ENCODE measurements at regions not wholly inside any gene's neighbourhood (a gene's known extent, or its start where the extent isn't known, plus 50 kb on each side); places are given as distances from the start of the nearest gene placed in this dataset.

DNA sequence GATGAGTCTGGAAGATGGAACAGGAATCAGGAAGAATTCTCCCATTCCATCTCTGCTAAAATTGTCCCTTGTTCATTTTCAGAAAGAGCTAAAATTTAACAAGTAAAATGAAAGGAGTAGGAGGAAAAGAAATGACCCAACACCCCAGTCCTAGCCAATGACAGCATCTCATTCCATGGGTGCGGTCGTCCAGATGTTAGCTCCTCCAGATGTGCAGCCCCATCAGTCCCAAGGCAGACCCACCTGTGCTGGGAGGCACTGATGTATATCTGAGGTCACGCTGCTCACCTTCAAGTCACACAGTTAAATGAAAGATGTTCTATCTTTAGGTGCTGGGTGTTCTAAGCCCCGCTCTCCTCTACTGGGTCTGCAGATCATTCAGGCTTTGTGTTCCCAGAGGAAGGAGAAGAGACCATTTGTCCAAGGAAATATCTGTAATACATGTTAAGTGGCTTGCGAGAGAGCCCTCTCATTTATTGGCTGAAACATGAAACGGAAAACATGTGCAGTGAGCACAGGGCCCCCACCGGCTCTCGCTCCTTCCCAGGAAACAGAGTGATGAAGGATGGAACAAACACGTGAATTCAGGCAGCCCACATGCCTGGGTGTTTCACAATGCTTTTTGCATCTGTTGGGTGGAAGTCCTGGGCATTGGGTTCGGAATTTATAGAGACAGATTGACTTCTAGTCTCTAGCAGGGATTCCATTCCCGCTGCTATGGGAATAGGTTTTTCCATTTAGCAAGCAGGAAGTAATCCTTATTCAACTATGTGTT, 294.6 kb downstream of the NUAK1 start:
- Histone ChIP-seq H3K4me3 (no peak overlapping the region), H3K36me3 (no peaks in the 10 kb centered on the region), H3K4me1 (peaks cover 0 to 19% (median 3%) of the 10 kb centered on the region in 3 donors), H3K9me3 (no peaks in the 10 kb centered on the region), H3K27me3 (no peaks in the 10 kb centered on the region), H3K27ac (peak overlapping the region in 1 of 4 donors; percentile 28)
- ATAC-seq = peak; percentile 61
- TF ChIP-seq POLR2AphosphoS5 (IDR thresholded peaks at IDR 0.05) = no peak
- no peak for TF ChIP-seq POLR2A (IDR thresholded peaks at IDR 0.05)
- TF ChIP-seq EP300 (IDR thresholded peaks at IDR 0.05) = no peak
- TF ChIP-seq, protein P1, sequence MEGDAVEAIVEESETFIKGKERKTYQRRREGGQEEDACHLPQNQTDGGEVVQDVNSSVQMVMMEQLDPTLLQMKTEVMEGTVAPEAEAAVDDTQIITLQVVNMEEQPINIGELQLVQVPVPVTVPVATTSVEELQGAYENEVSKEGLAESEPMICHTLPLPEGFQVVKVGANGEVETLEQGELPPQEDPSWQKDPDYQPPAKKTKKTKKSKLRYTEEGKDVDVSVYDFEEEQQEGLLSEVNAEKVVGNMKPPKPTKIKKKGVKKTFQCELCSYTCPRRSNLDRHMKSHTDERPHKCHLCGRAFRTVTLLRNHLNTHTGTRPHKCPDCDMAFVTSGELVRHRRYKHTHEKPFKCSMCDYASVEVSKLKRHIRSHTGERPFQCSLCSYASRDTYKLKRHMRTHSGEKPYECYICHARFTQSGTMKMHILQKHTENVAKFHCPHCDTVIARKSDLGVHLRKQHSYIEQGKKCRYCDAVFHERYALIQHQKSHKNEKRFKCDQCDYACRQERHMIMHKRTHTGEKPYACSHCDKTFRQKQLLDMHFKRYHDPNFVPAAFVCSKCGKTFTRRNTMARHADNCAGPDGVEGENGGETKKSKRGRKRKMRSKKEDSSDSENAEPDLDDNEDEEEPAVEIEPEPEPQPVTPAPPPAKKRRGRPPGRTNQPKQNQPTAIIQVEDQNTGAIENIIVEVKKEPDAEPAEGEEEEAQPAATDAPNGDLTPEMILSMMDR (IDR thresholded peaks at IDR 0.05) = no peak
- 58 to 88% methylated on average over 9 to 11 of the region's 11 CpGs for WGBS, 2 donors (ENCODE audit: low coverage in 1 of 2)

DNA sequence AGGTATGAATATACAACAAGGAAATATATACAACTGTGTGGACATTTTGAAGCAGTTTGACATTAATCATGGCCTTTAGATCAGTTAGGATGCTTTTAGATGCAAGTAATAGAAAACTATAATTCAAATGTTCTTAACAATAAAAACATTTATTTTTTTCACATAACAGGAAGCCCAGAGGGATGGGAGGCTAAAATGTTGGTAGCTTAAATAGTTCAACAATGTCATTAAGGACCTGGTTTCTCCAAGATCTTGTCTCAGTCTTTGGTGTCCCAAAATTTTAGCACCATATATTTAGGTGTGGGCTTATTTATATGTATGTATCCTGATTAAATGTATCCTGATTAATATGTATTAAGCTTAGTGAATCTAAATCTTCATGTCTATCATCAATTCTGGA, 292.4 kb downstream of the NUAK1 start:
- ATAC-seq = no peak
- H3K27me3 ChIP-seq = no peaks in the 10 kb centered on the region
- H3K4me1 ChIP-seq = peaks cover 0 to 19% (median 3%) of the 10 kb centered on the region in 3 donors
- no peaks in the 10 kb centered on the region for H3K36me3 ChIP-seq
- no peak overlapping the region for H3K27ac ChIP-seq
- H3K4me3 ChIP-seq = no peak overlapping the region
- no peaks in the 10 kb centered on the region for H3K9me3 ChIP-seq
- TF ChIP-seq POLR2A (IDR thresholded peaks at IDR 0.05) (no peak), EP300 (IDR thresholded peaks at IDR 0.05) (no peak)
- TF ChIP-seq, protein P1 (IDR thresholded peaks at IDR 0.05) = no peak

DNA sequence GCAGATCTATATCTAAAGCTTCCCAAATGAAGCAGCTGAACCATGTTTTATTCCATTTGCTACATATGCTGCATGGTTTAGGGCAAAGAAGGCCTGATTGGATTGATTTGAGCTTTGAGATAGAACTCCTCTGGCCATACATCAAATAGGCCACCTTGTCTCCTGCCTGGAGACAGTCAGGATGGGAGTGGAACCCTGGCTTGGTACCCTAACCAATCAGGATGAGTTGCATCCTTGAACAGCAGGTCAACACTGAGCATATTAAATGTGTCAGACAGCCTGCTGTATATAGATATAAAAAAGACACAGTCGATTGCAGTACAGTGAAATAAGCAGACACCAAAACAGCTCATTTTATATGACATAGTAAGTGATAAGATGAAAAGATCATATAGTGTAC, 291.7 kb downstream of the NUAK1 start:
- H3K27ac ChIP-seq = no peak overlapping the region
- H3K9me3 ChIP-seq = no peaks in the 10 kb centered on the region
- H3K4me1 ChIP-seq = peaks cover 0 to 19% (median 3%) of the 10 kb centered on the region in 3 donors
- no peaks in the 10 kb centered on the region for H3K27me3 ChIP-seq
- 100% methylated on average over 1 of the region's 1 CpG for WGBS, 2 donors (ENCODE audit: low coverage in 1 of 2)
- no peak overlapping the region for H3K4me3 ChIP-seq
- TF ChIP-seq EP300 (IDR thresholded peaks at IDR 0.05) = no peak
- TF ChIP-seq, protein P1 (IDR thresholded peaks at IDR 0.05) = no peak
- no peak for TF ChIP-seq POLR2AphosphoS5 (IDR thresholded peaks at IDR 0.05)
- TF ChIP-seq POLR2A (IDR thresholded peaks at IDR 0.05) = no peak
- H3K36me3 ChIP-seq = no peaks in the 10 kb centered on the region
- ATAC-seq = no peak

DNA sequence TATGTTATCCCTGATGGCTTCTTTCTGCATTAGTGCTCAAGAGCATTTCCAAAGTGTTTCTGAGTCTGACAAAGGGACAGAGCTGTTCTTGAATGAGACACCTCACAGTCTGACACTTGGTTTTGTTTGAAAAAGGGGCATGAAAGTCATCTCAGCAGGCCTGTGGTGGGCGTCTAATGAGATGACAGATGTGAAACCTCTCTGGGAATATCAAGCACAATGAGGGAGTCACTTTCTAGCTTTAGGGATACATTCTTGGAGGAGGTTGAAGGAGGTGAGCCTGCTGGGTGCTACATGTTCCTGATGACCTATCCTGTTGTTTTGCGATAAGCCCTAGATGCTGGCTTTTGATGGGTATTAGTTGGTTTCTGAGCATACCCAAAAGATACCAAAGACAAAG, 290.5 kb downstream of the NUAK1 start:
- WGBS, 2 donors (ENCODE audit: low coverage in 1 of 2) = 100% methylated on average over 1 to 2 of the region's 2 CpGs
- ATAC-seq = no peak
- TF ChIP-seq EP300 (IDR thresholded peaks at IDR 0.05) (no peak), POLR2AphosphoS5 (IDR thresholded peaks at IDR 0.05) (no peak), POLR2A (IDR thresholded peaks at IDR 0.05) (no peak)
- TF ChIP-seq, protein P1 (IDR thresholded peaks at IDR 0.05) = no peak
- Histone ChIP-seq H3K27me3 (no peaks in the 10 kb centered on the region), H3K4me3 (no peak overlapping the region), H3K36me3 (no peaks in the 10 kb centered on the region), H3K9me3 (no peaks in the 10 kb centered on the region), H3K4me1 (peaks cover 0 to 16% (median 3%) of the 10 kb centered on the region in 3 donors), H3K27ac (no peak overlapping the region)
